ENCODE measurements at regions not wholly inside any gene's neighbourhood (a gene's known extent, or its start where the extent isn't known, plus 50 kb on each side); places are given as distances from the start of the nearest gene placed in this dataset.

GRCh38 chr20:51120438-51120837, 97.5 kb upstream of the KCNG1 start:
- Histone ChIP-seq H3K27me3 (ENCODE audit: control insufficient read depth, low read length) (peaks cover 3% of the 10 kb centered on the region; the same call in 1 of the 2 replicates), H3K4me3 (ENCODE audit: low read length) (no peak overlapping the region), H3K4me2 (ENCODE audit: low read length) (no peak overlapping the region), H4K20me1 (ENCODE audit: control insufficient read depth, insufficient read depth, low read depth, low read length) (no peaks in the 10 kb centered on the region), H3K27ac (ENCODE audit: low read depth, low read length) (no peak overlapping the region), H3K4me1 (ENCODE audit: control insufficient read depth, low read length) (peaks cover 12% of the 10 kb centered on the region), H3K79me2 (ENCODE audit: control insufficient read depth, low read length) (no peaks in the 10 kb centered on the region), H3F3A (ENCODE audit: control insufficient read depth, insufficient read depth) (no peaks in the 10 kb centered on the region), H3K9me3 (ENCODE audit: control insufficient read depth, insufficient read depth, low read length) (no peaks in the 10 kb centered on the region), H3K9me2 (replicated peaks; ENCODE audit: control insufficient read depth, low read length) (no peaks in the 10 kb centered on the region), H3K36me3 (ENCODE audit: control insufficient read depth, low read length) (no peaks in the 10 kb centered on the region)
- no peak for TF ChIP-seq CTCF (IDR thresholded peaks at IDR 0.05; ENCODE audit: low read depth, low read length, poor library complexity, severe bottlenecking)
- no peak for TF ChIP-seq EZH2phosphoT487 (IDR thresholded peaks at IDR 0.05; ENCODE audit: borderline replicate concordance, low read length)

- Histone ChIP-seq H3K79me2 (ENCODE audit: control insufficient read depth, low read length) (no peaks in the 10 kb centered on the region), H3K4me2 (ENCODE audit: low read length) (no peak overlapping the region), H4K20me1 (ENCODE audit: control insufficient read depth, insufficient read depth, low read depth, low read length) (no peaks in the 10 kb centered on the region), H3K9me3 (ENCODE audit: control insufficient read depth, insufficient read depth, low read length) (no peaks in the 10 kb centered on the region), H3K36me3 (ENCODE audit: control insufficient read depth, low read length) (no peaks in the 10 kb centered on the region), H3K4me3 (ENCODE audit: low read length) (no peak overlapping the region), H3K27me3 (ENCODE audit: control insufficient read depth, low read length) (peaks cover 3% of the 10 kb centered on the region; the same call in 1 of the 2 replicates), H3F3A (ENCODE audit: control insufficient read depth, insufficient read depth) (no peaks in the 10 kb centered on the region), H3K9me2 (replicated peaks; ENCODE audit: control insufficient read depth, low read length) (no peaks in the 10 kb centered on the region), H3K4me1 (ENCODE audit: control insufficient read depth, low read length) (peaks cover 12% of the 10 kb centered on the region), H3K27ac (ENCODE audit: low read depth, low read length) (no peak overlapping the region)
- TF ChIP-seq CTCF (IDR thresholded peaks at IDR 0.05; ENCODE audit: low read depth, low read length, poor library complexity, severe bottlenecking) = no peak
- no peak for TF ChIP-seq EZH2phosphoT487 (IDR thresholded peaks at IDR 0.05; ENCODE audit: borderline replicate concordance, low read length)
Observed at GRCh38 chr20:51119914-51120313, 97.0 kb upstream of the KCNG1 start.

GRCh38 chr20:51118985-51119527, 96.1 kb upstream of the KCNG1 start:
- no peak overlapping the region for H3K27ac ChIP-seq (ENCODE audit: low read depth, low read length)
- no peak for TF ChIP-seq EZH2phosphoT487 (IDR thresholded peaks at IDR 0.05; ENCODE audit: borderline replicate concordance, low read length)
- TF ChIP-seq CTCF (IDR thresholded peaks at IDR 0.05; ENCODE audit: low read depth, low read length, poor library complexity, severe bottlenecking) = no peak
- peaks cover 3% of the 10 kb centered on the region; the same call in 1 of the 2 replicates for H3K27me3 ChIP-seq (ENCODE audit: control insufficient read depth, low read length)
- no peaks in the 10 kb centered on the region for H3K36me3 ChIP-seq (ENCODE audit: control insufficient read depth, low read length)
- peaks cover 15% of the 10 kb centered on the region for H3K4me1 ChIP-seq (ENCODE audit: control insufficient read depth, low read length)
- no peak overlapping the region for H3K4me2 ChIP-seq (ENCODE audit: low read length)
- no peaks in the 10 kb centered on the region for H3K9me2 ChIP-seq (replicated peaks; ENCODE audit: control insufficient read depth, low read length)
- H3K79me2 ChIP-seq (ENCODE audit: control insufficient read depth, low read length) = no peaks in the 10 kb centered on the region
- no peak overlapping the region for H3K4me3 ChIP-seq (ENCODE audit: low read length)
- H3K9me3 ChIP-seq (ENCODE audit: control insufficient read depth, insufficient read depth, low read length) = no peaks in the 10 kb centered on the region
- no peaks in the 10 kb centered on the region for H4K20me1 ChIP-seq (ENCODE audit: control insufficient read depth, insufficient read depth, low read depth, low read length)
- H3F3A ChIP-seq (ENCODE audit: control insufficient read depth, insufficient read depth) = no peaks in the 10 kb centered on the region

Measured in DOHH2 (cell line).